Peyer's patch (tissue), 4 donors: ENCODE measurements at regions not wholly inside any gene's neighbourhood (a gene's known extent, or its start where the extent isn't known, plus 50 kb on each side); places are given as distances from the start of the nearest gene placed in this dataset.

Experiments used
- CTCF ChIP-seq, 6 experiments: fragments of 450-650 bp in 4 of 6; fragments of 200-600 bp in 2 of 6; sonication (generic) in 1 of 6; IDR thresholded peaks; one replicate each; pipeline ENCODE4 v1.5.1; 2017 to 2019; ENCODE audit warnings: antibody characterized with exemption in 6 of 6, mild to moderate bottlenecking in 3 of 6, moderate library complexity in 1 of 6
- POLR2A ChIP-seq, 2 donors: fragments of 450-650 bp; IDR thresholded peaks; one replicate each; pipeline ENCODE4 v1.5.1; 2017; ENCODE audit warnings: antibody characterized with exemption in 2 of 2, mild to moderate bottlenecking in 2 of 2, moderate library complexity in 2 of 2

GRCh38 chr9:80465556-80465955 is 893.8 kb downstream of the TLE4 start:
- TF ChIP-seq CTCF (IDR thresholded peaks at IDR 0.05) (no peak), POLR2A (IDR thresholded peaks at IDR 0.05) (no peak)
